CD4-positive, alpha-beta T cell treated with Interleukin-17A for 1 hour (primary cell): ENCODE measurements at regions not wholly inside any gene's neighbourhood (a gene's known extent, or its start where the extent isn't known, plus 50 kb on each side); places are given as distances from the start of the nearest gene placed in this dataset.

Experiments used
- DNase-seq: peaks from one replicate; pipeline ENCODE4 v3.0.0-alpha.2; 2020

DNA sequence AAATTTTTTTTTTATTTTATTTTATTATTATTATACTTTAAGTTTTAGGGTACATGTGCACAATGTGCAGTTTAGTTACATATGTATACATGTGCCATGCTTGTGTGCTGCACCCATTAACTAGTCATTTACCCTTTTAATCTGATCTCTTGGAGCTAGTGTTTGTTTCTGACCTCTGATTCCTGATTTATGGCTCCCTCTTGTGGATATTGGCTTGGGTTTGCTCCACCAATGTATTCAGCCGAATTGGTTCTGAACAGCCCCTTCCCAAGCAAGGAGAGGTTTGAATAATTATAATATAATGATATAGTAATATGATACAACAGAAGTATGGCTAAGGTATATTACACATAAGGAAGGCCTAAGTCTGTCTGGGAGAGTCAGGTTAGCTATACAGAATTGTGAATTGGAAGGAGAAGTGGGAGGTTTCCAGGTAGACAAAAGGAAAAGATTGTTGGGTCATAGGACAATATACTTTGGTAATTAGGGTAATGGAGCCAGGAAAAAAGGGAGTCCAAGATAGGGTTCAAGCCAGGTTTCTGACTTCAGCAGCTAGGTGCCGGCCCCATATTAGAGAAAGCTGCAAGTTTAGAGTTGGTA is 53.1 kb upstream of the HMCN1 start:
- peak; percentile 69 for DNase-seq

DNA sequence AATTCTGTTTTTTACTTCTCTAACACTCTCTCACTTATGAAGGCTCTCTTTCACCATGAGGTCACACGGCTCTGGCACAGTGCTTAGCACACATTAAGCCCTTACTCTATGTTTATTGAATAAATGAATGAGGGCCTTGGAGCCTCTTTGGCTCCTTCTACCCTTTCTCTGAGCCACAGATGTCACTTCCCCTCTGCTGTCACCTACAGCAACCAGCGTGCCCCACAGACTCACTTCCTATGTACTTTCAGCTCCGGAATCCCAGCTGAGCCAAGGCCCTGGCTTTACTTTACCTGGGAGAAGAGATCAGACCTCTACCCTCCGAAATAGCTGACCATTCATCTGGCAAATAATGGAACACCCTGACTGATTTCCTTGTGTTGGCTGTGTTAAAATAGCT is 53.7 kb upstream of the HMCN1 start:
- DNase-seq, result no peak

DNA sequence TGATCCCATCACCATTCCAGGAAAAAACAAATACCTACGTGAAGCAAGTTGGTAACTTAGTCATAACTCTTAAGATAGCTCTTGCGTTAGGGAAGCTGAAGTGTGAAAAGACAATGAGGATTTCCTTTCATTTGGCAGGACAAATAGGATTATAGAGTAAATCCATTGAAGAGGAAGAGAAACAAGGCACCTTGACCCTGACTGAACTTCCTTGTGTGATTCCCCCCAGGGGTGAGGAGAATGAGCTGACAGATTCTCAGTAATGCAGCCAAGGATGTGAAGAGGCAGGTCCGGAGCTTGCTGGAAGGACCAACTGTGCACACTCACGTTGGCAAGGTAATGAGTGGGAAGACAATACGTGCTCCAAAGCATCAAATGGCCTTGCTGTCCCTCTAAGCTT is 55.0 kb upstream of the HMCN1 start:
- DNase-seq, result no peak

DNA sequence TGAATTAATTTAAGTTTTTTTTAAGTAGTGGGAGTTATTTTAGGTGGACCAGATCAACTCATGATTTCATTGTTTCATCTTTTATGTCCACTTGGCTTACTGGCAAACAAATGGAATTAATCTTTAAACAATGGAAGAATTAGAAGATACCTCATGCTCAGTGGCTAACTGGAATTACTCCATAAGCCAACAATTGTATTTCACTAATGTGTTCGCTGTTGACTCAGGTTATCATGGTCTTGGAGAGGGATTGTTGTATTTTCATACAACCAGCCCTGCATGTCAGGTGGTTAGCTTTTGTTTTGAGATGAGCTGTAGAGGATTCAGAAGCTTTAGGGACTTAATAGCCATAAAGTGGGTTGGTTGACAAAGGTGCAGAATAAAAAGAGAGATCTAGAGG is 57.2 kb upstream of the HMCN1 start:
- DNase-seq, result no peak

DNA sequence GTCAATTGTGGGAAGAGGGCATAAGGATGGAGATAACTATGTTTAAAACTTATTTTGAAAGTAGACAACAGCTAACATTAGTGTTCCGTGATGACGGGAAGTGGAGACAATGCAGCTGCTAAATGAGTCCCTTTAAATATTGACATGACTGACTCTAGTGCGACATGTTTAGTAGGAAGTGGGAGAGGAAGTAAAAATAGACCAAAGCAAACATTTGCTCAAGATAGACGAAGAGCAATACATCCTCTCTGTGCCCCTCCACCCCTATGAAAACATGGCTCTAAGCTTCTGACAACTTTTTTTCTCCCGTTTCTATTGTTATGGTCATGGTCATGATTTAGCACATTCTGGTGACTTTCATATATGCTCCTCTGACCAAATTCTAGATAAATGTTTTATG is 60.0 kb upstream of the HMCN1 start:
- DNase-seq, result peak; percentile 44

DNA sequence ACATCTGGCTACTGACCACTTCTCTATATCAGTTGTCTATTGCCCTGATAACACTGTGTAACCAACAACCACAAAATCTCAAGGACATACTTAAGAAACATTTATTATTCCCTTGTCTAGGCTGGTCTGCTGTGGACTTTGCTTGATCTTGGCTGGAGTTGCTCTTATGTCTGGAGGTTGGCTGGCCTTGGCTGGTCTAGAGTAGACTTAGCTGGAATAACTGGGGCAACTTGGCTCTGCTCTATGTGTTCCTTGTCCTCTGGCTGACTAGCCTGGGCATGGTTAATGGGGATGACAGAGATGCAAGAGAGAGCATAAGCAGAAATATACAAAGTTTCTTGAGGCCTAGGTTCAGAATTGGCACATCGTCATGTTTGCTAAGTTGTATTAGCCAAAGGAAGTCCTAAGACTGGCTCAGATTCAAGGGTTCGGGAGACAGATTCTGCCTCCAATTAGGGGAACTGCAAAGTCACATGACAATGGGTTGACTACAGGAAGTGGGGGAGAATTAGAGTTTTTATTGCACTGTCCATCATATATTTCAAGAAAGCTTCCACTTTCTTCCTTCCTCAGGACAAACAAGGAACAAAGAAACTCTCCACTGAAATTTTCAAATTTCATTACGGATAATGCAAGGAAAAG is 61.4 kb upstream of the HMCN1 start:
- DNase-seq, result no peak

DNA sequence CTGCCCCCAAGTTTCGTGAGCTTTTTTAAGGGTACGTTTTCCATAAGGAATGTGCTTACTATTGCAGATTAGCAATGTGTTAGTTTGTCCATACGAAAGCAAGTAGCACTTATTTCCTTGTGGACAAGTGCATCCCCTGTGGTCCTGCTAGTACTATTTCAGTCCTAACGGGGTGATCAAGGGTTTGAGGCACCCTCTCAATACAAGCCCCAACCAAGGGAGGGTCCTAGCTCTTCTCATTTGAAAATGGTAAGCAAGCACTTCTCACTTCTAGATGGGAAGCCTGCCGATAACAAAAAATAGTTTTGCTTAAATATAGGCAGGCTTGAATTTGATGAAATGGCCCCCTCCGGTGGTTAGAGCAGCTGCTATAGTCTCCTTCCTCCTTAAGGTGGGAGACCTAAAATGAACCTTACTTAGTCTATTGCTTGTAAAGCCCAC is 64.0 kb upstream of the HMCN1 start:
- peak; percentile 68 for DNase-seq

DNA sequence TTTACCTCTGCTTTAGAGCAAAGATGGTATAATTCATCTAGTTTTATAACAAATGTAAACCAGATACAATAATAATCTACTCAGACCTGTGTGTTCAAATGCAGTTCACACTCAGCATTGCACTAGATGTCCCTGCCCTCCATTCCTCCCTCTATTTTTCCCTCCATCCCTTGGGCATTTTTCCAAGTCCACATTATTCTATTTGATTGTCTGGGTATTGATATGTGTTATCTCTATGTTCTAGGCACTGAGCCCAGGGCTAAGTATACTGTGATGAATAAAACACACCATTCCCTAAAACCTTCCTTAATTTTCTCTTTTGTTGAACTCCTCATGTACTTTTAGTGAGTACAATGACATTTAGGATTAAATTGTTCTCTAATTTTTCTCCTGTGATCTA is 66.2 kb upstream of the HMCN1 start:
- no peak for DNase-seq

DNA sequence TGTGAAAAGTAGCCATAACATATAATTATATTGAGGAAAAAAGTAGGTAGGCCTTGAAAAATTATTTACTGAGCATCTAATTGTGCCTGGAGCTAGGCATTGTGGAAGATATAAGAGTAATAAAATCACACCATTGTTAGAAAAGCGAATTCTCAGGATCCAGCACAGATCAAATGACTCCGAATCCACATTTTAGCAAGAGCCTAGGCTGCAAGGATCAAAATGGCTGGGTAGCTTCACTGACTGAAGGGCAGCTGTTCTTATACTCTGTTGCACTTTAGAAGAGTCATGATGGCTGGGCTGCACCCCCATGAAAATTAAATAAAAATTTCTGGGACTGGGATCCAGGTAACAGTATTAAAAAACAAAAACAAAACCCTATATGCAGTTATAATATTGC is 67.6 kb upstream of the HMCN1 start:
- no peak for DNase-seq

DNA sequence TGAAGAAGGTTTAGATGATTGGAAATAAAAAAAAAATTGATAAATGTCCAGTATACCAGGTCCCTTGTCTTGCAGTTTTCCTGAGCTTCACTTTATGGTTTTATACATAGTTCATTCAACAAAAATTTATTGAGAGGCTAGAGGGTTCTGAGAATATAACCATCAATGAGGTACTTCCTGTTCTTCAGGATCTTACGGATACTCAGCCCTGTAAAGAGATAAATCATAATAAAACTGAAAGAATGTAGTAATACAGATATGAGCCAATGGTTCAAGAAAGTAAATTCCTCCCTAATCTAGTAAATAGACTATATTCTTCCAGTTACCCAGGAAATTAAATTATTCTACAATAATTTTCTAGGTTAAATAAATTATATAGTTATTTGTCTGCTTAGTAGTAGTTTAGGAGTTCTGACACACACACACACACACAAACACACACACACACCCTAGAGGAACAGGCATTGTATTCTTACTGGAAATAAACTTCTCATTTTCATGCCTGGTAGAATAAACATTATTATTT is 70.4 kb upstream of the HMCN1 start:
- no peak for DNase-seq

DNA sequence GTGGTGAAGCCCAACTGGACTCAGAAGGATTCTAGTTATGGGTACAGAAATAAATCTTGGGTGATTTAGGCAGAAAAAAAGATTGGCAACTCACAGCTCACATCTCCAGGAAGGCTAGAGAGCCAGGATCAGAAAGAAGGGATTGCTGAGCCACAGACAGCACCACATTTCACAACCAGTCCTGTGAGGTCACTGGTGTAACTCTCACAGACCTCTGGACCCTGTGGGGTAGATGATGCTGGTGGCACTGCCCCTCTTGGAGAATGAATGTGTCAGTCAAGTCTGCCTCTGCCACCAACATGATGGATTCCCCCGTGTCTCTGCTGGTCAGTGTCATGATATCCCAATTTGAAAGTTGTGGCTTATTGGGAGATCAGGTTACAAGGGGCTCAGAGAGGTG is 70.9 kb upstream of the HMCN1 start:
- DNase-seq, result no peak

DNA sequence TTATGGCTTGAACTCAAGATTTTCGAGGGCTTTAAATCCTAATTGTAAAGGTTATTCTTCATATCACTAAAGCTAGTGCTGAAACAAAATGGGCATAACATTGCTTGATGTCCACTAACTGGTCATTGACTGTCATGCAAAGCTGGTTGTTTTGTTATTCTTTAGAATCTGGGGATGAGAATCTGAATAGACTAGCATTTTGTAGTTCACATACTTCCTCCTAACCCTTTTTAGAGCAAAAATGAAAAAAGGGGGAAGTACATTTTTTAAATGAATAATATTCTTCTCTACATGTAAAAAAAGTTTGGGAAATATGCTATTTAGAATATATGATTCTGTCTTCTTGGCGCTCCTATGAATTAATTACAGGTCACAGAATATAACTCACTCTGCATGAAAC is 72.2 kb upstream of the HMCN1 start:
- DNase-seq, result no peak

DNA sequence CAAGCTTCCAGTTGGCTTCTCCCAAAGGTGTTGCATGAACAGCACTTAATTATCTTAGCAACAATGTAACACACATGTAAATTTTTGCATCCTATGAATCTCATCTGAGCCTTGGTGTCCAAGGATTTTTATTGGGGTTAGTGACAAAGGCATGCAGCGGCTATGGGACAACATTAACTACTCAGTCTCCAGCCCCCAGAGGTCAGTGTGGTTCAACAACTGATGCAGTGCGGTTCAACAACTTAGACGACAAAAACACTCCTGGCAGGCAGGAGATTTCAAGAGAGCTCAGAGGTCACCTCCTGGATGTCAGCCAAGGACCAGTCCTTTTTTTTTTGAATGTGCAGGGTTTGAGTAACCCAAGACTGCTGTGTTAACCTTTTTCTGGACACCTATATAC is 77.5 kb upstream of the HMCN1 start:
- no peak for DNase-seq

DNA sequence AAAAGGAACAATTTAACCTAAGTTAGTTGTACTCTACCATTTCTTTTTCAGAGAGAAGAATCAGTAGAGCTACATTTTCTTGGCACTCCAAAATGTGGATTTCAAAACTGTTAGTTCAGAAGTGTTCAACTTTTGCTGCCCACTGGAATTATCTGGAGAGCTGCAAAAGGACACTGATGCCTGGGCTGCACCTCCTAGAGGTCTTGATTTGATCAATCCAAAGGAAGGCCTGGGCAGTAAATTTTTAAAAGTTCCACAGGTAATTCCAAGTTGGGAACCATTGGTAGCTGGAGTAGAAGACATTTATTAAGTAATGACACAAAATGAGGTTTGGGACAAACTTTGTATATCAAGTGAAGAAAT is 79.3 kb upstream of the HMCN1 start:
- no peak for DNase-seq

DNA sequence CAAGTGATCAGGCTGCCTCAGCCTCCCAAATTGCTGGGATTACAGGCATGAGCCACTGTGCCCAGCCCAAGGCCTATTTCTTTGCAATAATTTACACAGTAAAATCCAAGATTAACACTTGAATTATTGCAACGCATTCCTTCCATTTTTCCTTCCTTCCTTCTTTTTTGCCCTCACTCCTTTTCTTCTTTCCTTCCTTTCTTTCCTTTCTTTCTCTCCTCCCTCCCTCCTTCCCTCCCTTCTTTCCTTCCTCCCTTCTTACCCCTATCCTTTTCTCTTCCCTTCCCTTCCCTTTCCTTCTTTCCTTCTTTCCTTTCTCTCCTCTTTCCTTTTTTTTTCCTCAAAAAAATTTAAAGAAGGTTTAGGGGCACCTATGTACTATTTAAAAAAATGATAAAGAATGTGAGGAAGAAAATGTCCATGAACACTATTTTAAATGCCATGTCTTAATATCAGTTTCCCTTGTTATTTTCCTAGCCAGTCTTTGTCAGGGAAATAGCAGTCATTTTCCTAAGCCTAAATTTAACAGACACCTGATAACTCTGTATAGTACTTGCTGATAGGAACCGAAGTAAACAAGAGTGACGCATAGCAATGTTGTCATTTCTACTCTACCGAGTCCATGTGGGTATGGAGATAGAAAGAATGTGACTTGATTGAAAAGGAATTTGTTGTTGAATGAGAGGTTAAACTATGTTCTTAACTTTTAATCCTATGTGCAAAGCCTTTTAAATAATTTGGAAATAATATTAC is 79.8 kb upstream of the HMCN1 start:
- no peak for DNase-seq

DNA sequence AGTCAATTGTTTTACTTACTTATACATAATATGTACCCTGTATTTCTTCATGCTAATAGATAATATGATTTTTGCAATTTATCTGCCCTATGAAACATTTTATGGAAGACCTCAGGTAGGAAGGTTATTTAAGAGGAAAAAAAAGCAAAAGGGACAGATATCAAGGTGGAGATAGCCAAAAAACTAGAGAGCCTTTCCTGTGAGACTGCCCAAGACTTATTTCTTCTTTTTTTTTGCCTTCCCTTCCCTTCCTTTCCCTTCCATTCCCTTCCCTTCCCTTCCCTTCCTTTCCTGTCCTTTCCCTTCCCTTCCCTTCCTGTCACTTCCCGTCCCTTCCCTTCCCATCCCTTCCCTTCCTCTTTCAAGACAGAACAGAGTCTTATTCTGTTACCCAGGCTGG is 80.6 kb upstream of the HMCN1 start:
- DNase-seq, result no peak

DNA sequence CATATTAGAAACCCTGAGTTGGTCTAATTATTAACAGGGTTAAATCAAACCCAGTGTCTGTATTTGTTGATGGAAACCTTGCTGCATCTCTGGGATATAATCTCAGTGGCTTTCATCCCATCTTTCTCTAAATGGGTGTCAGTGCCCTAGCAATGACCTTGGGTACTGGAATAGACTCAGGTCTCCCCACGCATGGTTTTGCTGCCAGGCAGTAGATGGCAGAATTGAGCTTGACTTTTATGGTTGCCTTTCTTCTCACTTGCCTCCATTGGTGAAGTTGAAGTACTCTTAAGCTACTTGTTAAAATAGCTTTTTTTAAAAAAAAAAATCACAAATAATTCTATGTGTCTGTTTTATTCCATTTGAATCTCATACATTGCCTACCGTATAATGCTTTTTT is 81.8 kb upstream of the HMCN1 start:
- DNase-seq, result peak; percentile 10

DNA sequence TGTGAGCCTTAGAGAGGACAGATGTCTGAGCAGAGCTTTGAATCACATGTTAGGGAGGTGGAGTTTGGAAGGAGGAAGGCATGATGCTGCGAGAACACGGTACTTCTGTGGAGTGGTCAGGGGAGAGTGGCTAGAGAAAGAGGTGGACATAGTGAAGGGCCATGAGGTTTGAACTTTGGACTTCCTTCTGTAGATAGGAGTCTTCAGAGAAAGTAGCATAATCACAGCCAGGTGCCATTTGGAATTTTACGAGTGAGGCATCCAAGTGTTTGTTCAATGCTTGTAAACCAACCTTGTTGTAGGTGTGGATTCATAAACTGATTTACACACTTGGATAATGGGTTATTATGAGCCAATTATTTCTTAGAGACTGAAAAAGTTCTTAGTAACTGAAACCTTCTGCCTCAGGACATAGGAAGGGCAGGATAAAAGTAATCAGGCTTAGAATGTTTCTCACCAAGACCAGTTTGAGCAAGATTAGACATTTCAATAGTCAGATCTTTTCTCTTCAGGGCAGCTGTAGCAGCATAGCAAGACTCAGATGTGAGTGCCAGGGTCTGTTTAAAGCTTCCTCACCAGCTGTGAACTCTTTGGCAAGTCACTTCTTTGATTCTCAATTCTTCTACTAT is 83.5 kb upstream of the HMCN1 start:
- DNase-seq, result no peak

DNA sequence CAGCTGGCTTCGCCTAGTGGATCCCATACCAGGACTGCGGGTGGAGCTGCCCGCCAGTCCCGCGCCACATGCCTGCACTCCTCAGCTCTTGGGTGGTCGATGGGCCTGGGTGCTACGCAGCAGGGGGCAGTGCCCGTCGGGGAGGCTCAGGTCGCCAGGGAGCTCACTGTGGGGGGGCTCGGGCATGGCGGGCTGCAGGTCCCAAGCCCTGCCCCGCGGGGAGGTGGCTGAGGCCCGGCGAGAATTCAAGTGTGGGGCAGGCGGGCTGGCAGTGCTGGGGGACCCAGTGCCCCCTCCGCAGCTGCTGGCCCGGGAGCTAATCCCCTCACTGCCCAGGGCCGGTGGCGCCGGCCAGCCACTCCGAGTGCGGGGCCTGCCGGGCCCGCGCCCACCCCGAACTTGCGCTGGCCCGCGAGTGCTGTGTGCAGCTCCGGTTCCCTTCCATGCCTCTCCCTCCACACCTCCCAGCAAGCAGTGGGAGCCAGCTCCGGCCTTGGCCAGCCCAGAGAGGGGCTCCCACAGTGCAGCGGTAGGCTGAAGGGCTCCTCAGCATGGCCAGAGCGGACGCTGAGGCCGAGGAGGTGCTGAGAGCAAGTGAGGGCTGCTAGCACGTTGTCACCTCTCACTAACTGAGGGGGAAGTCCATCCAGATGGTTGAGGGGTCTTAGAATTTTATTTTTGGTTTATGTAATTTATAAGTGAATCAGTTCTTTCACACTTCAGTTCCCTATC is 85.2 kb upstream of the HMCN1 start:
- DNase-seq, result no peak

DNA sequence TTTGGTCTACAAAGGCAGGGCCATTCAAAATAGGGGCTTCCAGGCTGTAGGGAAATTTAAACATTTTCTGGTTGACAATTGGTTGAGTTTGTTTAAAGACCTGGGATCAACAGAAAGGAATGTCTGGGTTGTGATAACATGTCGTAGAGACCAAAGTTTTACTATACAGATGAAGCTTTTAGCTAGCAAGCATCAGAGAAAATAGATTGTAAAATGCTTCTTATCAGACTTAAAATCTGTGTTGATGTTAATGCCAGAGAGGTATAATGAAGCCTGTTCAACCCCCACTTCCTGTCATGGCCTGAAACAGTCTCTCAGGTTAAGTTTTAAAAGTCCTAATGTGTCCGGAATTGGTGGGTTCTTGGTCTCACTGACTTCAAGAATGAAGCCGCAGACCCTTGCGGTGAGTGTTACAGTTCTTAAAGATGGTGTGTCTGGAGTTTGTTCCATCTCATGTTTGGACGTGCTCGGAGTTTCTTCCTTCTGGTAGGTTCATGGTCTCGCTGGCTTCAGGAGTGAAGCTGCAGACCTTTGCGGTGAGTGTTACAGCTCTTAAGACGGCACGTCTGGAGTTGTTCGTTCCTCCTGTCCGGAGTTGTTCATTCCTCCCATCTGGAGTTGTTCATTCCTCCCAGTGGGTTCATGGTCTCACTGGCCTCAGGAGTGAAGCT is 86.5 kb upstream of the HMCN1 start:
- DNase-seq, result peak; percentile 21

DNA sequence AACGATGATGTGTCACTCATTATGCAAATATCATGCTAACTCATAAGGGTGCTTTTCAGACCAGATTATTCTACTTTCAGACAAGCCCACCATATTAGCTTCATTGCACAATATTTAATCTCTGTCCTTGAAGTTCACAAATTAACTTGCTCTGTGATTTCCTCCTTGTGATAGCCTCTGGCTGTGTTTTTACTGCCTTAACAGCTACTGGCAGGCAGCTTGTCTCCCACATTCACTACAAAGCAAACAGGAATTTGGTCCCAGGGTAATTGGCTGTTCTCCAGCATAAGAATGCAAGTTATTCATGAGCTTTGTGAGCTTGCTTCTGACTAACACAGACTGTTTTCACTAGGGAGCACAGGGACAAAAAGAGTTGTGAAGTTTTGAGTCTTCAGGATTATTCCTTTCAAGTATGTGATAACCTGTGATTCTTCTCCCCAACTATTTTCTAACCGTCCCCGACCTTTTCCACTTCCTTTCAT is 87.9 kb upstream of the HMCN1 start:
- DNase-seq, result no peak

DNA sequence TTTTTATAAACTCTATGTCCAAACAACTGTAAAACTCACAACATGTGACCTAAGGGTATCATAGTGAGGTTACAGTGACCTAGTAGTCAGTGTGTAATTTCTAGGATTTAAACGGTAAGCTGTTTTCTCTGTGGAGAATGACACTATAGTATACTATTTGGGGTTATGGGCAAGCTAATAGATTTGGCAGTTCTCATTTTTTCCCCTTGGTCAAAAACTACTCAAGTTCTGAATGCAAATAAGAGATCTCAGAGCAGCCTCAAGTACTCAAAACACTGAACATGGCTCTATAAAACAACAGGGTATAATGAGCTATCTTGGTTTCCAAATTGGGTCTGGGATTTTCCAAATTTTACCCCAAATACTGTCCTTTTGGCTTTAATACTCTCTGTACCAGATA is 88.5 kb upstream of the HMCN1 start:
- DNase-seq, result no peak
